CD4-positive, alpha-beta T cell treated with Interleukin-4 for 4 hours (primary cell): ENCODE measurements at regions not wholly inside any gene's neighbourhood (a gene's known extent, or its start where the extent isn't known, plus 50 kb on each side); places are given as distances from the start of the nearest gene placed in this dataset.
"Not testable (repeated sequence)": the region's sequence is repeated elsewhere in the genome, so short reads cannot be mapped to it uniquely, and the experiment has no call there.

Source experiments
- DNase-seq: peaks from one replicate; pipeline ENCODE4 v3.0.0-alpha.2; 2020

DNA sequence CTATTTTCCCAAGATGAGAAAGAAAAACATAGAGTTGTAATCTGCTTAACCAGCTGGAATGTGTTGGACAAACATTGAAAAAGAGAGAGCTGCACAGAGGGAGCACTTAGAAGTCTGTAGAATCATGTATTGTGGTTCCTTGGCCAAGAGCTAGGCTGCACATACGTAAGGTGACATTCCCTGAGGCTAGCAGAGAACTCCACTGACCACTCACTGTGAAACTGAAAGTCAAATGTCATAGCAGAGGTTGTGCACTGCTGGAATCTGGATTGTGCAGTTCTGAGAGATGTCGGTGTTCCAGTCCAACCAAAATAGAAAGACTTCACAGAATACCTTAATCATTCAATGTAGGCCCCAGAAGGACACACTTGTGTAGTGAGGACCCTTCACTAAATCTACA is 772.8 kb upstream of the RAG2 start:
- no peak for DNase-seq

DNA sequence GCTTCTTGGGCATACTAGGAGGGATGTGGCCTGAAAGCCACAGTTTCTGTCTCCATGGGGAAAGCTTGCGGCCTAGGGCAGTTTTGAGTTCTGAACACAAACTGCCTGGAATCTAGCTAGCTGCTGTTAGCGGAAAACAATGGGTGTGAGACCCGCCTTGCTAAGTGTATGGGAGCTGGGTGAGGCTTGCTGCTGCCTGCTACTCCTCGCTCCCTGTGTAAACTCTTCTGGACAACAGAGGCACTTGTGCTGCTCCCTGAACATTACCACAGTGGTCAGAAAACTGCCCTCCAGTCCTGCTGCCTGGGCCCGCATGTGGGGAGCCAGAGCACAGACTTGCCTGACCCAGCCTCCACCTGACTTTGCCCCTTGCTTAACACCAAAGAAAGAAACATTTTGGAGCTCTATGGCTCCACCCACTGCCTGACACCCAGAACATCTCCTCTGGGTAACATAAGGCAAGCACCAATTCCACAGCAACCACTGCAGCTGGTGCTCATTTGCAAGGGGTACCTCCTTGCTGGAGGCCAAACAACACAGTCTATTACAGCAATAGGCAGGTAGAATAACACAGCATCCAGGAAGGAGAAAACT is 766.3 kb upstream of the RAG2 start:
- DNase-seq: no peak

DNA sequence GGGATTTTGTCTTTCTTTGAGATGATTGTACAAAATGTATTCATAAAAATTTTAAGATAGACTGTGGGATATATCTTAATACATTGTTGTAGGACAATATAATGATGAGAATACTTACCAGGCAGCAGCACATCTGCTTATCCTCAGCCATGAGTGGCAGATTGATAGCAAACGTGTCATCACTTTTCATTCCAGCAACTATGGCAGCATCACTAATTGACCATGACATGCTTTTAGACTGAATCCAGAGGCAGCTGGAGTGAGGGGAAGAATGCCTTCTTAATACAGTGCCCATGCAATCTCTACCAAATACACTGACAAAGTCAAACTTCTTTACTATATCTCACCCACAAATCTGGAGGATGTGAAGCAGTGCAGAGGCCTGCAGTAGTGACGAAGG is 755.2 kb upstream of the RAG2 start:
- DNase-seq: no peak

DNA sequence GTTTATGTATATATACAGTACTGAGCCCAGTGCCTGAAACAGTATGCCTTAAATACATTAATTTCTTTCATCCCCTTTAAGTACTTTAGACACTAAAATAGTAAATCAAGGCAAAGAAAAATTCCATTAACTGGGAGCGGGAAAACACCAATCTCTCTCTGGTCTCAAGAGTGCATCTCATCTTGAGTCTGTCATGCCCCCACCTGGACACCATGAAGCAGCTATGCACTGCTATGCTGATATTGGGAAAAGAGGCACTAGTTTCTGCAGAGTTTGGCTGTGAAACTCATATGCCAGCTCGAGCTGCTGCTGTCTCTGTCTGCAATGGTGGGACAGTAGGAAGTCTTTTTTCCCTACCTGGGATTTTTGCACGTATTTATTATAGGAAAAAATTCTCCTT is 754.4 kb upstream of the RAG2 start:
- DNase-seq: no peak

DNA sequence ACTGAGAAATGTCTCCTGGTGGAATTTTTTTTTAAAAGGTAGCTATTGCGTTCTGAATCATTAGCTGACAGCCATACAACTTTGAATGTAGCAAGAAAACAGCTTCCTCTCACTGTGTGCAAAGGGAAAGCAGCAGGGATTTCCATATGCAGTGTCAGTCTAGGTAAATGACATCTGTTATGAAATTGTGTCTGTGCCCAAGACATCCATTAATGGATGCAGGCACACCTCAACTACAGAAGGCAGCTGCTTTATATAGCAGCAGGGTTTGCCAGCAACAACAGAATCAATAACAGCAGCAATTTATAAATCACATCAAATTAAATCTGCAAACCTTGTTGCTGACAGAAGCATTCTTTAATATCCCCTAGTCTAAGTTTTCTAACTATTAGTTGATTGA is 745.3 kb upstream of the RAG2 start:
- DNase-seq: no peak

DNA sequence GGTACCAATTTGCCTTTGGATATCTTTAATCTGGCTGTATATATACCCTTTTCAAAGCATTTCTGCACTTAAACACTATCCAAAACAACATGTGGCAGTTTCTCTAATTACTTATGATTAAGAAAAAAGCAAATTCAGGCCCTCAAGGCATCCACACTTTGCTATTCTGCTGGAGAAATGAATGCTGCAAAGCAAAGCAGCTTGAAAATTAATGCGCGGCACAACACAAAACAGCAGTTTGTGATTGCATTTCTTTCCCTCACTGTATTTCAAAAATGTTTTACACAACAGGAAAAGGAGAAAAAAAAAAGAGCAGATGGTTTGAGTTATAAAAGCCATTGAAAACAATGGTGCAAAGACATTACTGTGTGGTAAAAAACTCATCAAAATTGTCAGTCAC is 738.4 kb upstream of the RAG2 start:
- no peak for DNase-seq

DNA sequence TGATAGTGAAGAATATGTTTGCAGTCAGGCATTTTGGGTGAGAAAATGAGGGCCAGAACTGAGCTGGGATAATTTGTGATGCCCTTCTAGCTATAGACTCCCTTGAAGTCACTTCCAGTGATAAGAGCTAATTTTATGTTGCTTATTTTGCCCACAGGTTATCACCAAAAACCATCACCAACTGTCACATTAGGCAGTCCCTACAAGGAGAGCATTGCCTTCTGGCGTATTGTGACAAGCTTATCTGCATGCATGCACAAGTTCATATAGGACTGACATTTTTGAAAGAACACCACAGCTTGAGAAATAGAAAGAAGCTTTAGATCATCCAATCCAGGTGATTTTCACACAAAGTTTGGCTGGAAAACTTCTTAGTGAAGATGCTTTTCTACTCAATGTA is 735.3 kb upstream of the RAG2 start:
- no peak for DNase-seq

DNA sequence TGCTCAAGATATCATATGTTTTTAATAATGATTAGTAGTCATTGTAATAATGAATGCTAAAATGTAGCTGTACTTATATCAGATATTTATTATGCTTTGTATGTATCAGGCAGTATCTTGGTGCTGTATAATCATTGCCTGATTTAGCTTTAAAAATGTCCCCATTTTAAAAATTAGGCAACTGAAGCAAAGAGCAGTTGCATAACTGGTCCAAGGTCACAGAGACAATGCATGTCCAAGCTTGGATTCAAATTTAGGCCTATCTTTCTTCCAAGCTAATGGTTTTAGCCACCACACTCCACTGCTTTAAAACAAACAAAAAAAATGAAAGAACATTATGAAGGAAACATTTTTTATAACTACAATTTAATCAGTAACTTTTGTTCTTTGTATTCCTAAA is 725.8 kb upstream of the RAG2 start:
- DNase-seq: no peak

DNA sequence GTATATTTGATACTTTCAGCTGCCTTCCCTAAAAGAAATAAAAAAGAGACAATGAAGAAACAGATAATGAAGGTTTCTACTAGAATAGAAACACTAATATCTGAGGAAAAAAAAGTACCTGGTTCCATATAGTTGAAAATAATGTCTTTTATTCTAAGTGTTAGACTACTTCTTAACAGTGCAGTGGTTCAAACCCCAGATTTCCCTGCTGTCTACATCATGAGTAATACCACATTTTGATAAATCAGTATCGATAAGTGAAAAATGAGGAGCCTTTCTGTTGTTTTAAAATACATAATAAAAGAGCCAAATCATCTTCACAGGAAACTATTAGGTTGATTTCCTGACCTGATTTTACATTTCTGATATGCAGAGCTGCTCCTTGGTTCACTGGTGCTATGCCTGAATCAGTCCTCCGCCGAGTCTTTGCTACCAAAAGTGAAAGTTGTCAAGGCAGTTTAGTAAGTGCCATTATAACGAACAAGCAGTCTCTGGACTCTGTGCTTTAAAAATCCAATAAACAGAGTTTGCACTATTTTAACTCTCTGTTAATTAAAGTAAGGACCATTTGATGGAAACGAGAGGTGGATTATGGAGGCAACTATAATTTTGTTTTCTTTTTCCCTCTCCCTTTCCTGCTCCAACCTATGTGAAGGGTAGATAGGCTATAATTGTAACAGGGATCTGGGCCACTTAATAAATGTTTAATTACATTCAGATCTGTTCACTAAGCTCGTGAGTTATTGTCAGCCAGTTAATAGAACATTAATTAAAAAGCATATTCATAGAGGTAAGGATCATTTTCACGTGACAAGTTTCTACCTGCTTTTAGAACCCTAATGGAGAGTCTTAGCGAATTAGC is 724.5 kb upstream of the RAG2 start:
- DNase-seq: no peak

DNA sequence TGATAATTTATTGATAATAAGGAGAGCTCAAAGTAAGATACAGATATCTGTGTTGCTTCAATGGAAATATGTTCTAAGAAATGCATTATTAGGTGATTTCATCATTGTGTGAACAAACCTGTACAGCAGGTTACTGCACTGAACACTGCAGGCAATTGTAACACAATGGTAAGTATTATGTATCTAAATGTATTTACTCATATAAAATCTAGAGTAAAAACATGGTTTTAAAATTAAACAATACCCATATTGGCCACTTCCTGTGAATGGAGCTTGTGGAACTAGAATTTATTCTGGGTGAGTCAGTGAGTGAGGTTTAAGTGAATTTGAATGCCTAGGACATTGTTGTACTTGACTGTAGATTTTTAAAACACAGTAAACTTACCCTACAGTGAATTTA is 722.9 kb upstream of the RAG2 start:
- DNase-seq: no peak

DNA sequence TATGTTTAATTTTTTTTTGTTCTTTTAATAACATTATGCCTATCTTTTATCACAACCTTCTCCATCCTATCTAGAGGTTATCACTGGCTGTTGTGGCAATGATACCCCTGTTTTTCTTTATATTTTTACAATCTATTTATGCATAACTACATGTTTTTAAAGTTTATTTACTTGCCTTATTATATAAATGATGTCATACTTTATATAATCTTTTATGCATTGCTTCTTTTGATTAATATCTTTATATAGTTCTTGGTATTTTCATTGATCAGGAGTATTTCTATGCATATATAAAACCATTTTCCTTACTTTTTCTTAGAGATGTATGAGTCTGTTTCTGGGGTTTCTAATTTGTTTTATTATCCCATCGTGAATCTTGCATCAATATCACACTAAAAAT is 719.8 kb upstream of the RAG2 start:
- DNase-seq: no peak

DNA sequence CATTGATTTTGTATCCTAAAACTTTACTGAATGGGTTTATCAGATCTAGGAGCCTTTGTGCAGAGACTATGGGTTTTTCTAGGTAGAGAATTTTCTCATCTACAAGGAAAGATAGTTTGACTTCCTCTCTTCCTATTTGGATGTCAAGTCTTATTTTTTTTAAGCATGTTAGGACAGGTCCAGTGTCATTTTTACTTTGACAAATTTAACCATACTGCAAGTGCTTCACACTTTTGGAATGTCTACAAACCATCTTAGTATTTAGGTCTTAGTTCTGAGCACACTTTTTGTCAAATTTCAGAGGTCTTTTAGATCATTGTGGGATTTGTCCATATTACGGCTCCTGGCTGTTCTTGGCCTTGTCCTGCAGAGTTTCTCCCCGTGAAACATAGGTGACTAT is 715.2 kb upstream of the RAG2 start:
- no peak for DNase-seq

DNA sequence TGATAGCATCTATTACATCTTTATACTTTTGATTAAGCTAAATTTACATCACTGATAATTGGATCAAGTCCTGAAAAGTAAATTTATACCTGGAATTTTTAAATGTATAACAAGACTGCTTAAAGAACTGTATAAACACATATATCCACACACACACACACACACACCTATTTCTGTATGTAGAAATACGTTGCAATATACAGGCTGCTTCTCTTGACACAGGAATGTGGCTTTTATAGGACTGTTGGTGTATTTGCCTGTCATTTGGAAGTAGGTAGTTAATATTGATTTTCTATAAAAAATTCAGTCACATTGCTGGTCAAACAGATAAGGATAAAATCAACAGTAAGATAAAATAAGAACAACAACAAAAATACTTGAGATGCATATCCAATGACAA is 708.5 kb upstream of the RAG2 start:
- DNase-seq: no peak

DNA sequence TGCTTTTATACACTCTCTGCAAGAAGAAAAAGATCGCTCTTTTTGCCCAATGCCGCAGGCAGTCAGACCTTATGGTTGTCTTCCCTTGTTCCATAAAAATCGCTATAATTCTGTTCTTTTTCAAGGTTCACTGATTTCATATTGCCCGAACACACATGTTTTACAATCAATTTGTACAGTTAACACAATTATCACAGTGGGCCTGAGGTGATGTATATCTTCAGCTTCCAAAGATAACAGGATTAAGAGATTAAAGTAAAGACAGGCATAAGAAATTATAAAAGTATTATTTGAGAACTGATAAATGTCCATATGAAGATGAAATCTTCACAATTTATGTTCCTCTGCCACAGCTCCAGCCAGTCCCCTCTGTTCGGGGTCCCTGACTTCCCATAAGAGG is 703.4 kb upstream of the RAG2 start:
- not testable (repeated sequence) for DNase-seq

DNA sequence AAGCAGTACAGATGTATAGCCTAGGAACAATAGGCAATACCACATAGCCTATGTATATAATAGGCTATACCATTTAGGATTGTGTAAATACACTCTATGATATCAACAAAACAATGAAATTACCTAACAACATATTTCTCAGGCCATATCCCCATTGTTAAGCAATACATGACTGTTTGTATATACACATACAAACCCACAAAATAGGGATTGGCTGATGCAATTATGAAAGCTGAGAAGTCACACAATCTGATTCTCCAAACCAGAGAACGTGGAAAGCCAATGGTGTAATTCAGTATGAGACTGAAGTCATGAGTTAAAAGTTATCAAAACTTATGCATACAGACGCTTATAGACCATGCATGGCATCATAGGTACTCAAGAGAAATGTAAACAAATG is 700.1 kb upstream of the RAG2 start:
- no peak for DNase-seq

DNA sequence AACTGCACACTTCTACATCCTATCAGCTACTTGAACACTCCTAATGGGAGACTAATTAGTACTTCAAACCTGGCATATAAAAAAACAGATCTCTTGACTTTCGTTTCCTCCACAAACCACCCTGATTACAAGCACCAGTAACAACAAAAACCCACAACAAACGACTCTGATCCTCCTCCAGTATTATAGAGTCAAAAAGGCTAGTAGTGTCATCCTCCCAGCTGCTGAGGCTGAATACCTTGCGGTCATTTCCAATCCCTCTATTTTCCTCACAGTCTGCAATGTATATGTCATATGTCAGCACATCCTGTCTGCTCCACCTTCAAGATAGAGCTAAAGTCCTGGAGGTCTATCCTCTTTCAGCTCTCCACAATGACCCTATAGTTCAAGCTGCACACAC is 688.9 kb upstream of the RAG2 start:
- DNase-seq: no peak

DNA sequence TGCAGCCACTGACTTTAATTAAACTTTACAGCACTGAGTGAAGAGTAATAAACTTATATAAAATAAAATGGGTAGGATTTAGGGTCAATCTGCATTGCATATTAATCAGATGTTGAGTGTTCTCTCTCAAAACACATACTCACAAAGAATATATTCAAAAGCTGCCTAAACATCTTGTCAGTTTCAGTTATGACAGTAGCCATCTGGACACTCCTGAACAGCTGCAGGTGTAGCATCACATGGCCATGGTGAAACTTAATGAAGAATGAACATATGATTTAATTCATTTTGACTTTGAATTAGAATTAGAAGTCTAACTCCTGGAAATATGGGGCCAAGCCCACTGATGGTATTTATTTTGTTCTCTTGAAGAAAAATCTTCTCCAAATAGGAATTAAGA is 684.3 kb upstream of the RAG2 start:
- DNase-seq: no peak

DNA sequence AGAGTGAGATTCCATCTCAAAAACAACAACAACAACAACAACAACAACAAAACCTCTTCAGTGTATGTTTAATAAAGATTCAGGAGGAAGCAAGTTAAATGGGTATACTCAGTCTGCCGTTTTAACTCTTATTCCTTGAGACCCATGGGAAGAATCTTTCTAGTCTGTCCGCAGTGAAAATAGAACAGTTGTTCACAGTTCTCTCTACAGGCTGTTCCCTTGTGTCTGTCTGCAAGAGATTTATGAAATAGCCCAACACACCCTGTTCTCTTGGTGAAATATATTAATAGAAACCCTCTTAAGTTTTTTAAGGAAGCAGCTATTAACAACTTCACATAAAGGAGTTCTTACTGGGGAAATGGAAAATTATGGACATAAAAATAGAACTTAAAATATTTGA is 682.2 kb upstream of the RAG2 start:
- no peak for DNase-seq

DNA sequence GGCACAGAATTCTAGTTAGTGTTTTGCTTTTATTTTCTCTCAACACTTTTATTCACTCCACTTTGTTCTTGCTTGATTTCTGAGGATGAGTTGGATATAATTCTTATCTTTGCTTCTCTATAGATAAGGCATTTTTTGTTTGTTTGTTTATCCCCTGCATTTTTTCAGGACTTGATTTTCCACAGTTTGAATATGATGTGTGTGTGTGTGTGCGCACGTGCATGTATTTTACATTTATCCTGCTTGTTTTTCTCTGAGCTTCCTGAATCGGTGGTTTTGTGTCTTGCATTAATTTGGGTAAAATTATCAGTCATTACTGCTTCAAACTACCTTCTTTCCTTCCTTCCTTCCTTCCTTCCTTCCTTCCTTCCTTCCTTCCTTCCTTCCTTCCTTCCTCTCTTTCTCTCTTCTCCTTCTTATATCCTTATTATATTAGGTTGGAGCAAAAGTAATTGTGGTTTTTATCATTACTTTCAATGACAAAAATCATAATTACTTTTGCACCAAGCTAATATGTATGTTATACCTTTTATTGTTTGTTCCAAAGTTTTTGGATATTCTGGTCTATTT is 679.9 kb upstream of the RAG2 start:
- no peak for DNase-seq

DNA sequence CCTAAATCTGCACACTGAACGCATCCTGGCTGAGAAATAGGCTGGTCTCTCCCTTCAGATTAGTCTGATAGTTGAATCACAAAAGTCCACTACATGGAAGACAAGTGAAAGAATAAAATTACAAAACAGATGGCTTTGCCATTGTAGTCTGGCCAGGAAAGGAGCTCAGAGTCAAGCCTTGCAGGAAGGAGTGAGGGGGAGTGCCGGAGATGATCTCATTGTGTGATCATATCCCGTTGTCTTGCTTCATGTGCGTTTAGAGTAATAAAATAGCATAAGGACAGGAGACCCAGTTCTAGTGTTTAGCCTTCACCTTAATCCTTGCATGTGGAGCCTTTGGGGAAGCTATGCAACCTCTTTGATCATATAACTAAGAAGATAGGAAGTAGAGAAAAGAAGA is 666.7 kb upstream of the RAG2 start:
- no peak for DNase-seq

DNA sequence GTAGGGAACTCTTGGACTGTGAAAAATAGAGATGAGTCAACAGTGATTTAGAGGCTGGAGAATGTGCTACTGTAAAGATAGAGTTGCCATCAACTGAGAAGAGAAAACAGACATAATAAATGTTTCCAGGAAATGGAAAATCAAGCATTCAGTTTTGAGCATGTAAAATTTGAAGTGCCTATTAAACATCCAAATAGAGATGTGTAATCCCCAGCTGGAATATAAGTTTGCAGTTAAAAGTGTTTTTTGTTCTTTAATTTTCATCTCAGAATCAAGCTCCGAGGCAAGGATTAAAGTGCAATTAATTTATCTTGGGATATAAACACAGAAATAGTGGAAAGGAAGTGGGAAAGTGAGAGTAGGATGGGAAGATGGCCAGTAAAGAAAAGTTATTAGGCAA is 666.0 kb upstream of the RAG2 start:
- no peak for DNase-seq

DNA sequence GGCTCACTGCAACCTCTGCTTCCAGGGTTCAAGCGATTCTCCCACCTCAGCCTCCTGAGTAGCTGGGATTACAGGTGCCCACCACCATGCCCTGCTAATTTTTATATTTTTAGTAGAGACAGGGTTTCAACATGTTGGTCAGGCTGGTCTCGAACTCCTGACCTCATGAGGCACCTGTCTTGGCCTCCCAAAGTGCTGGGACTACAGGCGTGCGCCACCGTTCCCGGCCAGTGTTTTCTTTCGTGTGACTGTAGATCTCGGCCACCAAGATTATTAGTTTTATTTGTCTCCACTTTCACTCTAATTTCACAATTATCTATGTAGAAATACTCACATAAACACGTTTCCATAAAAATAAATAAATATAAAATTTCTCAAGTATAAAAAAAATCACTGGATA is 665.4 kb upstream of the RAG2 start:
- not testable (repeated sequence) for DNase-seq

DNA sequence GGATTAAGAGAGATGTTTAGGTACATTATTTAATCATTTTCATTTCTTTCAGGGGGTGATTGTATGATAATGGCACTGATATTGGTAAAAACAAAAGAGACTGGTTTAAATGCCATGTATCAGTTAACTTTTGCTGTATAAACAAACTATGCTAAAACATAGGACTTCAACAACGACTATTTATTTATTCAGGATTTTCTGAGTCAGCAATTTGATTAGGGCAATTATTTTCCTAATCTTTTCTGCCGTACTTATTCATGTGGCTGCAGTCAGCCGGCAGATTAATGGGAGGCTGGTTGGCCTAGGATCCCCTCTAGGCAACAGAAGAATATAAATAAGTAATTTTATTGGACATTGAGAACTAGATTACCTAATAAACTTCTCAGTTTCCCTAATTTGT is 661.7 kb upstream of the RAG2 start:
- no peak for DNase-seq

DNA sequence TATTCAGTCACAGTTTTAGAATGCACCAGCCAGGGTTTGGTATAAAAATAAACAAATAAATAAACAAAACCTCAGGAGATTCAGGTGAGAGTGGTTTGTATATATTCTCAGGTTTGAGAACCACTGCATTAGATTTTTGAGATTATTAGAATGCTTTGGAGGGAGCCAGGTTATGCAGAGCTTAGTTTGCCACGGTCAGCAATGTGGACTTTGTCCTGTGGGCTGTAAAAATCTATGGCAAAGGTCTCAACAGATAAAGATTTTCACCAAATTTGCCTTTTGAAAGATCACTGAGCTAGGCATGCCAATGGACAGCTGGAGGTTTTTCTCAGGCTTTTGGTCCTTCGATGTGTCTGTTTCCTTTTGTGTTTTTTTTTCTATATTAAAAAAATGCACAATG is 650.1 kb upstream of the RAG2 start:
- no peak for DNase-seq

DNA sequence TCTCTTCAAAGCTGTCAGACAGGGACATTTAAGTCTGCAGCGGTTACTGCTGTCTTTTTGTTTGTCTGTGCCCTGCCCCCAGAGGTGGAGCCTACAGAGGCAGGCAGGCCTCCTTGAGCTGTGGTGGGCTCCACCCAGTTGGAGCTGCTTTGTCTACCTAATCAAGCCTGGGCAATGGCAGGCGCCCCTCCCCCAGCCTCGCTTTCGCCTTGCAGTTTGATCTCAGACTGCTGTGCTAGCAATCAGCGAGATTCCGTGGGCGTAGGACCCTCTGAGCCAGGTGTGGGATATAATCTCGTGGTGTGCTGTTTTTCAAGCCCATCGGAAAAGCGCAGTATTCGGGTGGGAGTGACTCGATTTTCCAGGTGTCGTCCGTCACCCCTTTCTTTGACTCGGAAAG is 648.1 kb upstream of the RAG2 start:
- DNase-seq: not testable (repeated sequence)
